Osteocyte (in vitro differentiated cells): ENCODE measurements at regions not wholly inside any gene's neighbourhood (a gene's known extent, or its start where the extent isn't known, plus 50 kb on each side); places are given as distances from the start of the nearest gene placed in this dataset.

Experiments used
- DNase-seq: peaks from one replicate; pipeline ENCODE4 v3.0.0; 2021; ENCODE audit warnings: mixed read lengths; ENCODE audit not compliant: unreplicated experiment; ENCODE audit errors: extremely low spot score
- H3K27ac Mint-ChIP-seq: one replicate; pipeline ENCODE4 v1.8.0; 2021; ENCODE audit warnings: mild to moderate bottlenecking, mixed read lengths; ENCODE audit not compliant: unreplicated experiment
- H3K27me3 Mint-ChIP-seq: one replicate; pipeline ENCODE4 v1.8.0; 2021; ENCODE audit warnings: mixed read lengths; ENCODE audit not compliant: unreplicated experiment
- H3K36me3 Mint-ChIP-seq: one replicate; pipeline ENCODE4 v1.8.0; 2021; ENCODE audit warnings: mixed read lengths; ENCODE audit not compliant: unreplicated experiment
- H3K4me1 Mint-ChIP-seq: one replicate; pipeline ENCODE4 v1.8.0; 2021; ENCODE audit warnings: mixed read lengths; ENCODE audit not compliant: unreplicated experiment
- H3K4me3 Mint-ChIP-seq: one replicate; pipeline ENCODE4 v1.8.0; 2021; ENCODE audit warnings: mild to moderate bottlenecking, moderate library complexity, mixed read lengths; ENCODE audit not compliant: unreplicated experiment
- H3K9me3 Mint-ChIP-seq: one replicate; pipeline ENCODE4 v1.8.0; 2021; ENCODE audit warnings: mixed read lengths; ENCODE audit not compliant: unreplicated experiment
- CTCF ChIP-seq: fragments of 200-600 bp; sonication (generic); IDR thresholded peaks from 2 replicates; pipeline ENCODE4 v1.5.0; 2021; ENCODE audit warnings: antibody characterized with exemption, mild to moderate bottlenecking, moderate library complexity

DNA sequence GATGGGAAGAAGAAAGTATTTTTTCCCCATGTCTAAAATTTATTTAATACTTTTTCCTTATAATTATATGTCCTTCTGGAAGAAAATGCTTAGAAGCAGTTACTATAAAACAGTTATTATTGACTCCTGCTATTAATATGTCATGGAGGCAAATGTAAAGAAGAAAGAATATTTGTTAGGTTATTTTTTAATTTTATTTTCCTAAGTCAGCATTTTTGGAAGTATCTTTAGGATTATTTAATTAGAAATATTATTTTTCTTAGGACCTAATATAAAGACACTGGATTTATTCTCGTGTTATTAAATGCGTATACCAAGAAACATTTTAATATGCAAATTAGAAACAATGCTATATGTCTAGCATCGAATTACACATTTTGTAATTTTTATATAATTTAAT is 687.7 kb downstream of the TRAM1L1 start:
- DNase-seq: no peak
- Mint-ChIP-seq H3K27ac (no peak overlapping the region), H3K4me1 (peaks cover 4% of the 10 kb centered on the region), H3K36me3 (no peaks in the 10 kb centered on the region), H3K27me3 (no peaks in the 10 kb centered on the region), H3K4me3 (no peak overlapping the region), H3K9me3 (no peaks in the 10 kb centered on the region)
- no peak for TF ChIP-seq CTCF

- H3K4me3 Mint-ChIP-seq: no peak overlapping the region
- H3K36me3 Mint-ChIP-seq: no peaks in the 10 kb centered on the region
- H3K27ac Mint-ChIP-seq: no peak overlapping the region
- DNase-seq: no peak
- H3K9me3 Mint-ChIP-seq: no peaks in the 10 kb centered on the region
- no peaks in the 10 kb centered on the region for H3K27me3 Mint-ChIP-seq
- TF ChIP-seq CTCF: no peak
- peaks cover 4% of the 10 kb centered on the region for H3K4me1 Mint-ChIP-seq
Observed at GRCh38 chr4:116397291-116397690, 688.1 kb downstream of the TRAM1L1 start.

DNA sequence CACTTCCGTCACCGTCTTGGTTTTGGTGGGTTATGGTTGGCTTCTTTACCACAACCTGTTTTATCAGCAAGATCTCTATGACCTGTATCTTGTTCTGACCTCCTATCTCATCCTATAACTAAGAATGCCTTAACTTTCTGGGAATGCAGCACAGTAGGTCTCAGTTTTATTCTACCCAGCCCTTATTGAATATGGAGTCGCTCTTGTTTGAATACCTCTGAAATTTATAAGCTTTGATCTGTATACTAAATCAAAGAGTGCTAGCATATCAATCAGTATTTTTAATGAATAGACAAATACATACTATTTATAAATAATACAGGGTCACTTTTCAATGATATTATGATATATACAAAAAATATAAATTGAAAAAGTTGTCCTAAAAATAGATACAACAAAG is 690.0 kb downstream of the TRAM1L1 start:
- H3K27me3 Mint-ChIP-seq: no peaks in the 10 kb centered on the region
- no peak overlapping the region for H3K27ac Mint-ChIP-seq
- peaks cover 4% of the 10 kb centered on the region for H3K4me1 Mint-ChIP-seq
- H3K36me3 Mint-ChIP-seq: no peaks in the 10 kb centered on the region
- no peaks in the 10 kb centered on the region for H3K9me3 Mint-ChIP-seq
- TF ChIP-seq CTCF: no peak
- no peak overlapping the region for H3K4me3 Mint-ChIP-seq
- no peak for DNase-seq

DNA sequence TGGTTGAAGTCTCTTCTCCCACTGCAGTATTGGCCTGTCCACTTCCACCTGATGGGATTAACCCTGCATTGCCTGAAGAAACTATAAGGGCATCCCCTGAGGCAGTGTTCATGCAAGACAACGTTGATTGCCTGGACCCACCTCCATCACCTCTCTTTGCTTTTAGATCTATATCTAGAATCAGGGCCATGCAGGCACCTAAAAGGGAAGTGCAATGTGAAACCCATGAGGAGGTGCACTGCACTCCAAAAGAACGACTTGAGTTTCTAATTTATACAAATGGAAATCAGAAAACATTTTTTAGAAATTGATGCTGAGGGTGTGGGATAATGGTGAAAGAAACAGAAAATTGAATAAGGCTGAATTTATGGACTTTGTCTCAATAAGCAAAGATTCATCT is 694.4 kb downstream of the TRAM1L1 start:
- Mint-ChIP-seq H3K9me3 (no peaks in the 10 kb centered on the region), H3K4me1 (peaks cover 3% of the 10 kb centered on the region), H3K36me3 (no peaks in the 10 kb centered on the region), H3K27ac (no peak overlapping the region), H3K4me3 (no peak overlapping the region), H3K27me3 (no peaks in the 10 kb centered on the region)
- TF ChIP-seq CTCF: no peak
- no peak for DNase-seq

DNA sequence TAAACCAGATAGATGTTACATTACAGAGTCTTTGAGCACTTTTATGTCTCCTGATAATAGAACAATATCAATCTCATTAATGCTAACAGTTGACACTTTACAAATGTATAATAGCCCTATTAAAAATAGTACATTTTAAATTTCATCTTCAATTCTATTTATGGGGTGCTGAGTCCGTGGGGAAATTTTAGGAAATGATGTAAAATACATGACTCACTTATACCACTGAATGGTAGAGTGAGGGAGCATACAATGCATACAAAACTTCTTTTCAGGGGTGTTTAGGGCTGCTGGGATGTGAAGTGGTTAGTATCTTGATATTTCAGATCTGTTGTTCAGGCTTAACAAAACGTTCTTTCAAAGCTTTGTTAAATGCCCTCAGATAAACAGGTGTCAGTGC is 696.2 kb downstream of the TRAM1L1 start:
- no peak for TF ChIP-seq CTCF
- Mint-ChIP-seq H3K9me3 (no peaks in the 10 kb centered on the region), H3K4me3 (no peak overlapping the region), H3K27ac (no peak overlapping the region), H3K27me3 (no peaks in the 10 kb centered on the region), H3K4me1 (no peaks in the 10 kb centered on the region), H3K36me3 (no peaks in the 10 kb centered on the region)
- no peak for DNase-seq
